ENCODE measurements at regions not wholly inside any gene's neighbourhood (a gene's known extent, or its start where the extent isn't known, plus 50 kb on each side); places are given as distances from the start of the nearest gene placed in this dataset.

DNA sequence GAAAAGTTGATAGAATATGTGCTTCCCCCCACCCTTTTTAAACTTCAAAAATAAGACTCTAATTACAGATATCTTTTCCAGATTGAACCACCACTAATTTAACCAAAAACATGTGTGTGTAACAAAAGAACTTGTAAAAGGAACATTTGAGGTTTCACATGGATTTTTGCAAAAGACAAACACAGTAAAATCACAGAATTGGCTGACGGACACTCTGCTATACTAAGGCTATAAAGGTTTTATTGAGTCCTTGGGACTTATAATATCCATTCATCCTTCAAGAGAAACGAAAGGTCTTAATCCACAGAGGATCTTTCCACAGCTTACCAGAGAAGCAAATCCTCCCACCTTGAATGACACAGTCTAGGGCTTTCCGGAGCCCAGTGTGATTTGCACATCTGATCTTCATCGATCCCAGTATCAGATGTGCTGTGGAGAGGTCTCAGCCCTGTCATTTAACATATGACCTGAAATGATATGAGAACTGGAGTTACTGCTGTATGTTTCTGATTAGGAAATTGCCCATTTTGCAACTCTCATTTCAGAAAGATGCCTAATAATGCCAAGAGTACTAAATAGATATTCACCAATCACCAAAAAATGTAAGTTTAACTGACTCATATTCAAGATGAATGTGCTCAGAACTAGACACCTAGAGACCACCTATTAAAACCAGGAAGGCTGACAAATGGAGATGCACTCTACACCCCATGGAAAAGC, 256.5 kb upstream of the FBXL7 start:
- no peak for TF ChIP-seq GATA3 (IDR thresholded peaks at IDR 0.05; ENCODE audit: low read depth, low read length)
- TF ChIP-seq GATA2 (IDR thresholded peaks at IDR 0.05; ENCODE audit: low read depth, low read length): no peak

GRCh38 chr5:15241216-15241821, 258.7 kb upstream of the FBXL7 start:
- no peak for TF ChIP-seq GATA2 (IDR thresholded peaks at IDR 0.05; ENCODE audit: low read depth, low read length)
- no peak for TF ChIP-seq GATA3 (IDR thresholded peaks at IDR 0.05; ENCODE audit: low read depth, low read length)

DNA sequence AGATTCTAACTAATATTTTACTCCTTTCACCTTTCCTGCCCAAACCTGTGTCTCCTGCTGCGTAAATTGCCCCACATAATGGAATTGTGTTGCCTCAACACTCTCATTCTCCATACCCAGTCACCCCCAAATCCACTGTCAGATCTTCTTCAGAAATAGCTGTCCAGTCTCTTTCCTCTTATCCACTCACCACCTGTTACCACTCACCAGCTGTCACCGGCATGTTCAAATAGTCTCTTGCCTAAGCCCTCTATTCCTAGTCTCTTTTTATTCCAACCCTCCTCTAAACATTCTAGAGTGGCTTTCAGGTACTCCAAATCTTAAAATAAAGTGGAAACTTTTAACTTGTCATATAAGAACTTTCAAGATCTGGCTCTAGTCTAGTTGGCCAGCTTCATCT, 262.0 kb upstream of the FBXL7 start:
- no peak for TF ChIP-seq GATA2 (IDR thresholded peaks at IDR 0.05; ENCODE audit: low read depth, low read length)
- no peak for TF ChIP-seq GATA3 (IDR thresholded peaks at IDR 0.05; ENCODE audit: low read depth, low read length)

DNA sequence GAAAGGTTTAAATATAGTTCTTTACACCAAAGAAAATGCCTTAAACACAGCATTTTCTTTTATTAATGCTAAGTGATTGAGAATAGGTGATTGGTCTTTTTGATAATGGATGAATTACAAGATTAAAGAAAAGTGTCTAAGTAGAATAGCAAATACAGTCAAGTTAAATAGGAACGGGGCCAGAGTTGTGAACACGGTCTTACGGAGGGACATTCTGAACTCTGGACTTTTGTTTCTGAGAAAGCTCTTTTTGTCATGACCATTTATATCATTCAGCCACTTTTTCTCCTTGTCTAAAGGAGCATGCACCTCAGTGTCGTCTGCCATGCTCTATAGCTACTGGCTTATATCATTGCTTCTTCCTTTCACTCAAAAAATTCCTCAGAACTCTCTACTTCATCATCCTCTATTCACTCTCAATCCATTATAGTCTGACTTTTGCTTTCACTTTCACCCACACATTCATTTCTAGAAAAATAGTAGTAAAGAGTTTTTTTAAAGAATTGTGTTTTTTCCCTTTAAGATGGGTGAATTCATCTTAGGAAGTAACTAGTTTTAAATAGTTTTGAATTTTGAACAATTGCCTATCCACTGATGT, 263.0 kb upstream of the FBXL7 start:
- TF ChIP-seq GATA3 (IDR thresholded peaks at IDR 0.05; ENCODE audit: low read depth, low read length) (no peak), GATA2 (IDR thresholded peaks at IDR 0.05; ENCODE audit: low read depth, low read length) (no peak)

- TF ChIP-seq GATA3 (IDR thresholded peaks at IDR 0.05; ENCODE audit: low read depth, low read length) (no peak), GATA2 (IDR thresholded peaks at IDR 0.05; ENCODE audit: low read depth, low read length) (no peak)
Observed at GRCh38 chr5:15234911-15235310, 265.1 kb upstream of the FBXL7 start.

DNA sequence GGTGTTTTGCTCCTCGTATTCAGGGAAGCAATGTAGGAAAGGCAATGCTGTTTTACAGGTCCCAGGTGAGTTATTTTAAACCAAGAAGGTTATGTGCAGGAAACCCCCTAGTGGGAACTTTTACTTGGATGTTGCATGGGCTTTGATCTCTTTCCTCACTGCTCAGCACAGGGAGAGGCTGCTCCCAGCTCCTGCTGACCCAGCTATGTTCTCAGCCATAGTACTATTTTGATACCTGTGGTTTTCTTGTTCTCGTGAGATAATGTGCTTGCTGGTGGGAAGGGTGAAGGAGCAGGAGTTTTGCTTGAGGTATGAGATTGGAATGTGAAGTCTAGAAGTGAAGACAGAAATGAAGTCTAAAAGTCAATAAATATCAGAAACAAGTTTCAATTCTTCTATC, 265.6 kb upstream of the FBXL7 start:
- TF ChIP-seq GATA2 (IDR thresholded peaks at IDR 0.05; ENCODE audit: low read depth, low read length): no peak

DNA sequence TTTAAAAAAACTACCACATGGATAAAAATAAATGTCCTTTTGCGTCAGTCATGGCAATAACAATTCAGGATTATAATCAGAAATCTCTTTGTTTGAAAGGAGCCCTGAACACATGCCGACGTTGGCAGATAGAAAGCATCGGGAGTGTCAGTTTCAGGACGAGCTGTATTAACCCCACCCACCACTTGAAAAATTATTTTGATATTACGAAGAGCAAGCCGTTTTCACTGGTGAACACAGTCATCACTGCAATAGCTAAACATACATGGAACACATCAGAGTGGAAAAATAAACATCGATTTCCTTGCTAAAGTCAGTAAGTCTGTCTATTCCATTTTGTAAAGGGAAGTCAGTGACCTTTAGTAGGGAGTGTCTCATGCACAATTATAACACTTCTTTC, 266.4 kb upstream of the FBXL7 start:
- TF ChIP-seq GATA2 (IDR thresholded peaks at IDR 0.05; ENCODE audit: low read depth, low read length): no peak
- TF ChIP-seq GATA3 (IDR thresholded peaks at IDR 0.05; ENCODE audit: low read depth, low read length): no peak

DNA sequence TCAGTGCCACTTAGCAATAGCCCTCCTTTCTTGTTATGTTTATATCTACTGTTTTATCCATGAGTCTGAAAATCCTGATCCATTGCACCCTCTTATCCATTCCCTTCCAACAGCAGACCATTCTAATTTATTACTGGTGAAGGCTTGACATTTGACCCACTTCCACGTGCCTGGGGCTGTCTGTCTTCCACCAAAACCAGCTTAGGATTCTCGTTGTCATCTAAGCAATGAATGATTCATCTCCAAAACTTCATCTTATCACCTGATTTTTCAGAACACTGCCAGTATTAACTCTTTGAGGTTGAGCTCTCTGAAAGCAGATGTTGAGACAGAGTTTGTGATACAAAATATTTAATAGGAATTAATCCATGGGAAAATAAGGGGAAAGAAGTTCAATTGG, 277.8 kb upstream of the FBXL7 start:
- no peak for TF ChIP-seq GATA2 (IDR thresholded peaks at IDR 0.05; ENCODE audit: low read depth, low read length)
- no peak for TF ChIP-seq GATA3 (IDR thresholded peaks at IDR 0.05; ENCODE audit: low read depth, low read length)

DNA sequence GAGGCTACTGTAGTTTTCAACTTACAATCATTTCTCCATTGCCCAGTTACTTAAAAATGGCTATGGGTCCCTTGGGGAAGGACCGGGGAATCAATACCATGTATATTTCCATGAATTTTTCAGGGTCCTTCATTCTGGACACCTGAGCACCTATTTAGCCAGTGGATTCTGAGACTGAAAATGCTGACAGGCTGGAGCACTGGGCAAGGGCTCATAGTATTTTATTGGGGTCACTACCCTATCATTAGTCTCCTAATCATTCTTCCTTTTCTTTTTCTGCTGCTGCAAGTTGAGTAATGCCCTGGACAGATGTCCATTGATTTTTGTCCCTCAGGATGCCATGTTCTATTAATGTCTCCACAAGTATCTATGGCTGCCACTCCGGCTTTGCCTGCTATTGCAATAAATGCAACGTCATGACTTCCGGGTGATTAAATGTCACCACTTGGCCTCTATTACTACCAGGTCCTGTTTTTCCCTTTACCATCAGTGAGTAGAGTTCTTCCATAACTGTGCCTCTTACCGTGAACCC, 279.3 kb upstream of the FBXL7 start:
- TF ChIP-seq GATA2 (IDR thresholded peaks at IDR 0.05; ENCODE audit: low read depth, low read length): no peak
- TF ChIP-seq GATA3 (IDR thresholded peaks at IDR 0.05; ENCODE audit: low read depth, low read length): no peak

DNA sequence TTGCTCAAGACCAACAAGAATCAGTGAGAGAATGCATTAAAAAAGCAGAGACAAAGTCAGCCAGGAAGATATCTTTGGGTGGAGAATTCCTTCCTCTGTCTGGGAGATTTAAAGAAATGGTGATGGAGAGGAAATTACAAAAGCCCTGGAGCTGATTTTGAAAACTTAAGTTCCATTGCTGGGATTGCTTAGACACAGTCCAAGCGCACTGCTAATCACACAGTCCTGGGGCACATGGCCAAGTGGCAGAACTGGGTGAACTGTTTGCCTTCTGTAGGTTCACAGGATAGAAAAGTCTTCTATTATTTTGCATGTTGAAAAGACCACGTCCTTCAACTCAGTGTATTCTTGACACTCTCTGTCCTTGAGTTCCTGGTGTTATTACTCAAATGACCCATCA, 284.9 kb upstream of the FBXL7 start:
- TF ChIP-seq GATA3 (IDR thresholded peaks at IDR 0.05; ENCODE audit: low read depth, low read length) (no peak), GATA2 (IDR thresholded peaks at IDR 0.05; ENCODE audit: low read depth, low read length) (no peak)

DNA sequence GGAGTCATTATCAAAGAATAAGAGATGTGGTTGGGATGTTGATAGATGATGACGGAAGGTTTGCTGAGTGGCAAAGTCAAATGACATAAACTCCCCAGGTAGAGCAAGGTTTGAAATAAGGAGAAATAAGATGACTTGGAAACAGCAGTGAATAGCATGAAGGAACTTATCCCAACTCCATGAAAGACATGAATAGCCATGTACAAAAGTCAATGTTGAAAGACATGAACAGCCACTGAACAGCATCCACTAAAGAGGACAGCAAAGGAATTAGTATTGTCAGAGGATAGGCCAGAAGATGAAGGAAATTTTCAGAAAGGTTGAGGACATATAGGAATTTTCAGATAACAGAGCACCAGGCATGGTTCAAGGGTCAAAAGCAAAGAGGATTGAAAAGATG, 286.0 kb upstream of the FBXL7 start:
- TF ChIP-seq GATA3 (IDR thresholded peaks at IDR 0.05; ENCODE audit: low read depth, low read length): no peak
- no peak for TF ChIP-seq GATA2 (IDR thresholded peaks at IDR 0.05; ENCODE audit: low read depth, low read length)

GRCh38 chr5:15209053-15209762, 290.8 kb upstream of the FBXL7 start:
- no peak for TF ChIP-seq GATA2 (IDR thresholded peaks at IDR 0.05; ENCODE audit: low read depth, low read length)
- TF ChIP-seq GATA3 (IDR thresholded peaks at IDR 0.05; ENCODE audit: low read depth, low read length): no peak

DNA sequence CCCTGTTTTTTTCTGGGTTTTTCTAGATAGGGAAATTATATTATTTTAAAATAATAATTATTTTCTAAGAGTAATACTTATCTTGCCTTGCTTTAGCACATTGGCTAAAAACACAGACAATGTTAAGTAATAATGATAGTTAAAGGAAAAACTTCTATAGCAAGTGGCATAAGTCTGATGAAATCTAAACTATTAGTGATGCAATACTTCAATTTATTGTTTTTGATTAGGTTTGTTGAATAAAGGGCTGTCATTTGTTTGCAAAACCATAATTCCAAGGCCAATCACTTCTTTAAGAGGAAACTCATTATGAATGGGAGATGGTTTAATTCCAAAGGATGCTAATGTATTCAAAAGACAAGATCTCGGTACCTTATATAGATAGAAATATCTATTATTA, 293.8 kb upstream of the FBXL7 start:
- TF ChIP-seq GATA3 (IDR thresholded peaks at IDR 0.05; ENCODE audit: low read depth, low read length) (no peak), GATA2 (IDR thresholded peaks at IDR 0.05; ENCODE audit: low read depth, low read length) (no peak)

GRCh38 chr5:15203376-15203775, 296.6 kb upstream of the FBXL7 start:
- TF ChIP-seq GATA3 (IDR thresholded peaks at IDR 0.05; ENCODE audit: low read depth, low read length): no peak
- TF ChIP-seq GATA2 (IDR thresholded peaks at IDR 0.05; ENCODE audit: low read depth, low read length): no peak
